HK-2 (cell line): ENCODE measurements at regions not wholly inside any gene's neighbourhood (a gene's known extent, or its start where the extent isn't known, plus 50 kb on each side); places are given as distances from the start of the nearest gene placed in this dataset.

Experiments
- DNase-seq: peaks from one replicate; pipeline ENCODE4 v3.0.0-alpha.2; 2018; ENCODE audit not compliant: unreplicated experiment

GRCh38 chr2:224325941-224326340 is 76.0 kb downstream of the FAM124B start:
- no peak for DNase-seq

- DNase-seq, result no peak
These were observed 77.3 kb downstream of the FAM124B start for GRCh38 chr2:224324604-224325003.

GRCh38 chr2:224320660-224321059 is 81.2 kb downstream of the FAM124B start:
- no peak for DNase-seq

GRCh38 chr2:224319750-224320149 is 82.2 kb downstream of the FAM124B start:
- DNase-seq, result no peak

GRCh38 chr2:224312741-224313140 is 89.2 kb downstream of the FAM124B start:
- no peak for DNase-seq

GRCh38 chr2:224310943-224311625 is 90.8 kb downstream of the FAM124B start:
- no peak for DNase-seq

- no peak for DNase-seq
These were observed 92.7 kb downstream of the FAM124B start for GRCh38 chr2:224309176-224309575.

- no peak for DNase-seq
These were observed 93.5 kb downstream of the FAM124B start for GRCh38 chr2:224308272-224308911.

- DNase-seq, result no peak
These were observed 99.0 kb downstream of the FAM124B start for GRCh38 chr2:224302952-224303351.

GRCh38 chr2:224293976-224294375 is 107.9 kb downstream of the FAM124B start:
- DNase-seq, result no peak

- no peak for DNase-seq
These were observed 114.4 kb downstream of the FAM124B start for GRCh38 chr2:224287531-224287930.

- DNase-seq, result no peak
These were observed 115.0 kb downstream of the FAM124B start for GRCh38 chr2:224286923-224287322.

GRCh38 chr2:224284134-224284946 is 117.6 kb downstream of the FAM124B start:
- DNase-seq, result peak; percentile 6

GRCh38 chr2:224283466-224283965 is 118.4 kb downstream of the FAM124B start:
- DNase-seq, result no peak

- no peak for DNase-seq
These were observed 120.5 kb downstream of the FAM124B start for GRCh38 chr2:224281374-224281773.

- DNase-seq, result no peak
These were observed 123.4 kb downstream of the FAM124B start for GRCh38 chr2:224278531-224278930.

- DNase-seq, result no peak
These were observed 125.7 kb downstream of the FAM124B start for GRCh38 chr2:224276251-224276650.

- no peak for DNase-seq
These were observed 129.5 kb downstream of the FAM124B start for GRCh38 chr2:224272237-224272910.

GRCh38 chr2:224271617-224272236 is 130.2 kb downstream of the FAM124B start:
- DNase-seq, result no peak

GRCh38 chr2:224268441-224268840 is 133.5 kb downstream of the FAM124B start:
- DNase-seq, result no peak

GRCh38 chr2:224264259-224264658 is 137.6 kb downstream of the FAM124B start:
- no peak for DNase-seq
